Karpas-422 (cell line): ENCODE measurements at regions not wholly inside any gene's neighbourhood (a gene's known extent, or its start where the extent isn't known, plus 50 kb on each side); places are given as distances from the start of the nearest gene placed in this dataset.

Source experiments
- DNase-seq: peaks from one replicate; pipeline ENCODE4 v3.0.0-alpha.2; 2015
- H2AFZ ChIP-seq: fragments of 200-600 bp; sonication (generic); 2 replicates; pipeline ENCODE4 v1.6.1; 2014; ENCODE audit warnings: antibody characterized with exemption, low read length, mixed read lengths
- H3K27ac ChIP-seq: fragments of 200-600 bp; sonication (generic); 2 replicates; pipeline ENCODE4 v1.5.1; 2014; ENCODE audit warnings: mild to moderate bottlenecking, low read length, moderate library complexity
- H3K27me3 ChIP-seq: fragments of 200-600 bp; sonication (generic); 2 replicates; pipeline ENCODE4 v1.6.1; 2014; ENCODE audit warnings: low read length, mixed read lengths
- H3K36me3 ChIP-seq: fragments of 200-600 bp; sonication (generic); 2 replicates; pipeline ENCODE4 v1.6.1; 2014; ENCODE audit warnings: low read length, mixed read lengths; ENCODE audit not compliant: insufficient read depth
- H3K4me1 ChIP-seq: fragments of 200-600 bp; sonication (generic); 2 replicates; pipeline ENCODE4 v1.6.1; 2014; ENCODE audit warnings: mild to moderate bottlenecking, low read length, mixed read lengths
- H3K4me2 ChIP-seq: fragments of 200-600 bp; sonication (generic); 2 replicates; pipeline ENCODE4 v1.6.1; 2014; ENCODE audit warnings: low read length, low read depth, mild to moderate bottlenecking; ENCODE audit not compliant: poor library complexity, severe bottlenecking
- H3K4me3 ChIP-seq: fragments of 200-600 bp; sonication (generic); 2 replicates; pipeline ENCODE4 v1.5.1; 2014; ENCODE audit warnings: mild to moderate bottlenecking, antibody characterized with exemption, low read length, mixed read lengths
- H3K79me2 ChIP-seq: fragments of 200-600 bp; sonication (generic); 2 replicates; pipeline ENCODE4 v1.6.1; 2014; ENCODE audit warnings: mild to moderate bottlenecking, low read length, mixed read lengths
- H3K9ac ChIP-seq: fragments of 200-600 bp; sonication (generic); 2 replicates; pipeline ENCODE4 v1.6.0; 2014; ENCODE audit warnings: low read length
- H3K9me2 ChIP-seq: fragments of 200-600 bp; sonication (generic), shearing (Covaris generic); replicated peaks from 2 replicates; pipeline ENCODE4 v1.6.0; 2014; ENCODE audit warnings: mild to moderate bottlenecking, low read length, moderate library complexity; ENCODE audit not compliant: insufficient read depth
- H3K9me3 ChIP-seq: fragments of 300-700, 200-600 bp; sonication (generic); 2 replicates; pipeline ENCODE4 v1.6.1; 2014; ENCODE audit warnings: low read length, mixed read lengths
- H4K20me1 ChIP-seq: fragments of 200-600 bp; sonication (generic); 2 replicates; pipeline ENCODE4 v1.6.1; 2014; ENCODE audit warnings: mild to moderate bottlenecking, antibody characterized with exemption, low read length, low read depth; ENCODE audit not compliant: insufficient read depth

GRCh38 chr7:131010029-131010716 lies 276.2 kb upstream of the KLF14 start:
- peak overlapping the region; percentile 63 for H3K4me2 ChIP-seq
- H4K20me1 ChIP-seq, result no peaks in the 10 kb centered on the region
- peaks cover 97% of the 10 kb centered on the region for H3K79me2 ChIP-seq
- H3K4me1 ChIP-seq, result peaks cover 82% of the 10 kb centered on the region
- DNase-seq, result no peak
- no peaks in the 10 kb centered on the region for H3K9me2 ChIP-seq
- peak overlapping the region; percentile 34 for H3K9ac ChIP-seq
- no peaks in the 10 kb centered on the region for H3K9me3 ChIP-seq
- peak overlapping the region; percentile 78 for H3K27ac ChIP-seq
- H3K4me3 ChIP-seq, result no peak overlapping the region
- H3K36me3 ChIP-seq, result peaks cover 16% of the 10 kb centered on the region
- H3K27me3 ChIP-seq, result no peaks in the 10 kb centered on the region
- H2AFZ ChIP-seq, result no peak overlapping the region

- H3K27ac ChIP-seq, result peak overlapping the region; percentile 47
- peaks cover 98% of the 10 kb centered on the region for H3K79me2 ChIP-seq
- no peaks in the 10 kb centered on the region for H3K9me2 ChIP-seq
- peak overlapping the region; percentile 17 for H3K4me2 ChIP-seq
- H2AFZ ChIP-seq, result no peak overlapping the region
- no peak overlapping the region for H3K4me3 ChIP-seq
- peaks cover 11% of the 10 kb centered on the region; the same call in 1 of the 2 replicates for H3K36me3 ChIP-seq
- H3K9ac ChIP-seq, result 0 out of 2 replicates have a peak overlapping the region, but pooled peaks have one; percentile 4
- H4K20me1 ChIP-seq, result no peaks in the 10 kb centered on the region
- H3K4me1 ChIP-seq, result peaks cover 87% of the 10 kb centered on the region
- no peaks in the 10 kb centered on the region for H3K9me3 ChIP-seq
- H3K27me3 ChIP-seq, result no peaks in the 10 kb centered on the region
- DNase-seq, result peak; percentile 64
Observed at GRCh38 chr7:131010717-131011431, 276.9 kb upstream of the KLF14 start.

- Histone ChIP-seq H3K27ac (peak overlapping the region; percentile 47), H3K9me2 (no peaks in the 10 kb centered on the region), H3K4me1 (peaks cover 87% of the 10 kb centered on the region), H3K4me3 (no peak overlapping the region), H3K36me3 (peaks cover 9% of the 10 kb centered on the region; the same call in 1 of the 2 replicates), H2AFZ (no peak overlapping the region), H3K4me2 (peak overlapping the region; percentile 17), H3K27me3 (no peaks in the 10 kb centered on the region), H3K9me3 (no peaks in the 10 kb centered on the region), H3K79me2 (peaks cover 100% of the 10 kb centered on the region), H4K20me1 (no peaks in the 10 kb centered on the region), H3K9ac (0 out of 2 replicates have a peak overlapping the region, but pooled peaks have one; percentile 4)
- no peak for DNase-seq
Observed at GRCh38 chr7:131011432-131011742, 277.4 kb upstream of the KLF14 start.

- Histone ChIP-seq H2AFZ (no peak overlapping the region), H3K4me1 (peaks cover 86% of the 10 kb centered on the region), H3K36me3 (0 out of 2 replicates have a peak, but pooled peaks cover 5% of the 10 kb centered on the region), H3K4me3 (0 out of 2 replicates have a peak overlapping the region, but pooled peaks have one; percentile 3), H3K27me3 (no peaks in the 10 kb centered on the region), H3K9ac (0 out of 2 replicates have a peak overlapping the region, but pooled peaks have one; percentile 0), H3K4me2 (peak overlapping the region; percentile 17), H3K27ac (peak overlapping the region; percentile 47), H3K9me3 (no peaks in the 10 kb centered on the region), H3K79me2 (peaks cover 100% of the 10 kb centered on the region), H3K9me2 (no peaks in the 10 kb centered on the region), H4K20me1 (no peaks in the 10 kb centered on the region)
- DNase-seq, result no peak
Observed at GRCh38 chr7:131011976-131012375, 278.0 kb upstream of the KLF14 start.

- H3K9ac ChIP-seq, result 0 out of 2 replicates have a peak overlapping the region, but pooled peaks have one; percentile 0
- DNase-seq, result peak; percentile 52
- no peaks in the 10 kb centered on the region for H3K9me3 ChIP-seq
- peaks cover 81% of the 10 kb centered on the region for H3K4me1 ChIP-seq
- H3K9me2 ChIP-seq, result no peaks in the 10 kb centered on the region
- no peaks in the 10 kb centered on the region for H4K20me1 ChIP-seq
- peak overlapping the region; percentile 47 for H3K27ac ChIP-seq
- peak overlapping the region; percentile 17 for H3K4me2 ChIP-seq
- H3K27me3 ChIP-seq, result no peaks in the 10 kb centered on the region
- H3K4me3 ChIP-seq, result peak overlapping the region; percentile 3; the same call in 1 of the 2 replicates
- H2AFZ ChIP-seq, result no peak overlapping the region
- H3K36me3 ChIP-seq, result 0 out of 2 replicates have a peak, but pooled peaks cover 2% of the 10 kb centered on the region
- H3K79me2 ChIP-seq, result peaks cover 97% of the 10 kb centered on the region
Observed at GRCh38 chr7:131012477-131013031, 278.5 kb upstream of the KLF14 start.

- Histone ChIP-seq H4K20me1 (no peaks in the 10 kb centered on the region), H3K27me3 (no peaks in the 10 kb centered on the region), H3K4me3 (no peak overlapping the region), H3K9me2 (no peaks in the 10 kb centered on the region), H3K4me2 (peak overlapping the region; percentile 17), H3K9ac (no peak overlapping the region), H3K9me3 (no peaks in the 10 kb centered on the region), H3K36me3 (0 out of 2 replicates have a peak, but pooled peaks cover 2% of the 10 kb centered on the region), H2AFZ (no peak overlapping the region), H3K4me1 (peaks cover 69% of the 10 kb centered on the region), H3K27ac (no peak overlapping the region), H3K79me2 (peaks cover 97% of the 10 kb centered on the region)
- no peak for DNase-seq
Observed at GRCh38 chr7:131013716-131014115, 279.7 kb upstream of the KLF14 start.

GRCh38 chr7:131014906-131015656 lies 281.1 kb upstream of the KLF14 start:
- Histone ChIP-seq H3K36me3 (0 out of 2 replicates have a peak, but pooled peaks cover under 1% of the 10 kb centered on the region), H3K9ac (no peak overlapping the region), H3K4me3 (no peak overlapping the region), H4K20me1 (no peaks in the 10 kb centered on the region), H3K9me3 (no peaks in the 10 kb centered on the region), H3K9me2 (no peaks in the 10 kb centered on the region), H3K79me2 (peaks cover 97% of the 10 kb centered on the region), H3K4me2 (no peak overlapping the region), H3K4me1 (peaks cover 55% of the 10 kb centered on the region), H3K27ac (no peak overlapping the region), H2AFZ (no peak overlapping the region), H3K27me3 (no peaks in the 10 kb centered on the region)
- DNase-seq, result no peak
